Uterus (tissue), 2 donors: ENCODE measurements at regions not wholly inside any gene's neighbourhood (a gene's known extent, or its start where the extent isn't known, plus 50 kb on each side); places are given as distances from the start of the nearest gene placed in this dataset.

ENCODE experiments used
- CTCF ChIP-seq, 4 experiments: fragments of 200-600 bp in 2 of 4; fragments of 450-650 bp in 2 of 4; sonication (generic) in 2 of 4; IDR thresholded peaks; one replicate each; pipeline ENCODE4 v1.5.1; 2016 to 2019; ENCODE audit warnings: antibody characterized with exemption in 4 of 4, mild to moderate bottlenecking in 2 of 4, moderate library complexity in 1 of 4
- POLR2A ChIP-seq, 2 donors: fragments of 450-650 bp; IDR thresholded peaks; one replicate each; pipeline ENCODE4 v1.6.1; 2016; ENCODE audit warnings: antibody characterized with exemption in 2 of 2, mild to moderate bottlenecking in 1 of 2, moderate library complexity in 1 of 2

- TF ChIP-seq POLR2A (IDR thresholded peaks at IDR 0.05) = no peak
- TF ChIP-seq CTCF (IDR thresholded peaks at IDR 0.05) = no peak
Observed at GRCh38 chr12:77697126-77697525, 133.6 kb upstream of the NAV3 start.
